ENCODE measurements at regions not wholly inside any gene's neighbourhood (a gene's known extent, or its start where the extent isn't known, plus 50 kb on each side); places are given as distances from the start of the nearest gene placed in this dataset.

GRCh38 chr2:155727187-155727895 is 605.2 kb downstream of the NR4A2 start:
- no peak for TF ChIP-seq CTCF (IDR thresholded peaks at IDR 0.05)
- TF ChIP-seq POLR2A (IDR thresholded peaks at IDR 0.05), result no peak
- no peak for TF ChIP-seq POLR2AphosphoS5 (IDR thresholded peaks at IDR 0.05; ENCODE audit: insufficient read depth in 1 of 2, low read depth in 1 of 2)
- no peak for DNase-seq (ENCODE audit: extremely low spot score in 2 of 2)
- no peak overlapping the region for H3K4me3 ChIP-seq
- no peak overlapping the region for H3K27ac ChIP-seq
- no peaks in the 10 kb centered on the region for H3K4me1 ChIP-seq
- no peaks in the 10 kb centered on the region for H3K36me3 ChIP-seq
- H3K9me3 ChIP-seq, result no peaks in the 10 kb centered on the region
- intact Hi-C loops (cut with DNase I), result no loop called here
- H3K27me3 ChIP-seq, result no peaks in the 10 kb centered on the region

- H3K27ac ChIP-seq, result no peak overlapping the region
- H3K4me3 ChIP-seq, result no peak overlapping the region
- no peaks in the 10 kb centered on the region for H3K9me3 ChIP-seq
- H3K4me1 ChIP-seq, result no peaks in the 10 kb centered on the region
- intact Hi-C loops (cut with DNase I), result no loop called here
- no peaks in the 10 kb centered on the region for H3K27me3 ChIP-seq
- no peaks in the 10 kb centered on the region for H3K36me3 ChIP-seq
- no peak for TF ChIP-seq POLR2AphosphoS5 (IDR thresholded peaks at IDR 0.05; ENCODE audit: insufficient read depth in 1 of 2, low read depth in 1 of 2)
- TF ChIP-seq CTCF (IDR thresholded peaks at IDR 0.05), result no peak
- TF ChIP-seq POLR2A (IDR thresholded peaks at IDR 0.05), result no peak
- DNase-seq (ENCODE audit: extremely low spot score in 2 of 2), result no peak
Measured at GRCh38 chr2:155722290-155722689, 610.2 kb downstream of the NR4A2 start.

- H3K27me3 ChIP-seq, result no peaks in the 10 kb centered on the region
- TF ChIP-seq POLR2A (IDR thresholded peaks at IDR 0.05), result no peak
- TF ChIP-seq POLR2AphosphoS5 (IDR thresholded peaks at IDR 0.05; ENCODE audit: insufficient read depth in 1 of 2, low read depth in 1 of 2), result no peak
- intact Hi-C loops (cut with DNase I), result no loop called here
- H3K4me1 ChIP-seq, result no peaks in the 10 kb centered on the region
- H3K27ac ChIP-seq, result no peak overlapping the region
- no peak overlapping the region for H3K4me3 ChIP-seq
- H3K36me3 ChIP-seq, result no peaks in the 10 kb centered on the region
- no peaks in the 10 kb centered on the region for H3K9me3 ChIP-seq
- DNase-seq (ENCODE audit: extremely low spot score in 2 of 2), result no peak
Measured at GRCh38 chr2:155715705-155716104, 616.8 kb downstream of the NR4A2 start.

- no peaks in the 10 kb centered on the region for H3K36me3 ChIP-seq
- DNase-seq (ENCODE audit: extremely low spot score in 2 of 2), result no peak
- no peak for TF ChIP-seq CTCF (IDR thresholded peaks at IDR 0.05)
- no peak for TF ChIP-seq POLR2A (IDR thresholded peaks at IDR 0.05)
- TF ChIP-seq POLR2AphosphoS5 (IDR thresholded peaks at IDR 0.05; ENCODE audit: insufficient read depth in 1 of 2, low read depth in 1 of 2), result no peak
- no peaks in the 10 kb centered on the region for H3K9me3 ChIP-seq
- H3K27ac ChIP-seq, result no peak overlapping the region
- H3K4me3 ChIP-seq, result no peak overlapping the region
- intact Hi-C loops (cut with DNase I), result no loop called here
- H3K4me1 ChIP-seq, result no peaks in the 10 kb centered on the region
- H3K27me3 ChIP-seq, result no peaks in the 10 kb centered on the region
Measured at GRCh38 chr2:155714983-155715382, 617.5 kb downstream of the NR4A2 start.

- no peaks in the 10 kb centered on the region for H3K4me1 ChIP-seq
- DNase-seq (ENCODE audit: extremely low spot score in 2 of 2), result no peak
- H3K27ac ChIP-seq, result no peak overlapping the region
- H3K9me3 ChIP-seq, result no peaks in the 10 kb centered on the region
- H3K4me3 ChIP-seq, result no peak overlapping the region
- no peaks in the 10 kb centered on the region for H3K27me3 ChIP-seq
- no peaks in the 10 kb centered on the region for H3K36me3 ChIP-seq
- no peak for TF ChIP-seq POLR2AphosphoS5 (IDR thresholded peaks at IDR 0.05; ENCODE audit: insufficient read depth in 1 of 2, low read depth in 1 of 2)
- intact Hi-C loops (cut with DNase I), result no loop called here
Measured at GRCh38 chr2:155708071-155708470, 624.5 kb downstream of the NR4A2 start.

- Histone ChIP-seq H3K36me3 (no peaks in the 10 kb centered on the region), H3K4me3 (no peak overlapping the region), H3K9me3 (no peaks in the 10 kb centered on the region), H3K27me3 (no peaks in the 10 kb centered on the region), H3K27ac (no peak overlapping the region), H3K4me1 (no peaks in the 10 kb centered on the region)
- TF ChIP-seq POLR2AphosphoS5 (IDR thresholded peaks at IDR 0.05; ENCODE audit: insufficient read depth in 1 of 2, low read depth in 1 of 2) (no peak), POLR2A (IDR thresholded peaks at IDR 0.05) (no peak), CTCF (IDR thresholded peaks at IDR 0.05) (no peak)
- intact Hi-C loops (cut with DNase I), result no loop called here
- no peak for DNase-seq (ENCODE audit: extremely low spot score in 2 of 2)
Measured at GRCh38 chr2:155703917-155704316, 628.6 kb downstream of the NR4A2 start.
